ENCODE measurements at regions not wholly inside any gene's neighbourhood (a gene's known extent, or its start where the extent isn't known, plus 50 kb on each side); places are given as distances from the start of the nearest gene placed in this dataset.
A peak's percentile ranks its signal among the peaks of the same experiment; 100 is the strongest.

GRCh38 chr14:30156571-30156970 is 228.9 kb upstream of the PRKD1 start:
- Mint-ChIP-seq H3K4me3 (no peak overlapping the region), H3K27me3 (ENCODE audit: insufficient read depth, low read depth) (no peaks in the 10 kb centered on the region), H3K36me3 (no peaks in the 10 kb centered on the region), H3K9me3 (no peaks in the 10 kb centered on the region), H3K4me1 (peaks cover 2% of the 10 kb centered on the region), H3K27ac (no peak overlapping the region)
- Histone ChIP-seq H3K4me2 (no peak overlapping the region), H3K9ac (no peak overlapping the region), H3K36me3 (no peaks in the 10 kb centered on the region), H3K4me1 (peaks cover 18% of the 10 kb centered on the region), H3K79me2 (ENCODE audit: low read depth) (no peaks in the 10 kb centered on the region), H3K27me3 (no peaks in the 10 kb centered on the region), H3F3A (ENCODE audit: low read depth) (no peaks in the 10 kb centered on the region), H3K4me3 (no peak overlapping the region), H2AFZ (replicated peaks) (peak overlapping the region; percentile 32), H3K27ac (peak overlapping the region; percentile 51), H3K9me3 (ENCODE audit: low read depth) (no peaks in the 10 kb centered on the region), H4K20me1 (ENCODE audit: low read depth) (no peaks in the 10 kb centered on the region)
- DNase-seq (ENCODE audit: low spot score): peak; percentile 3
- TF ChIP-seq EZH2phosphoT487 (IDR thresholded peaks at IDR 0.05): no peak
- no peak for TF ChIP-seq EZH2 (IDR thresholded peaks at IDR 0.05)

DNA sequence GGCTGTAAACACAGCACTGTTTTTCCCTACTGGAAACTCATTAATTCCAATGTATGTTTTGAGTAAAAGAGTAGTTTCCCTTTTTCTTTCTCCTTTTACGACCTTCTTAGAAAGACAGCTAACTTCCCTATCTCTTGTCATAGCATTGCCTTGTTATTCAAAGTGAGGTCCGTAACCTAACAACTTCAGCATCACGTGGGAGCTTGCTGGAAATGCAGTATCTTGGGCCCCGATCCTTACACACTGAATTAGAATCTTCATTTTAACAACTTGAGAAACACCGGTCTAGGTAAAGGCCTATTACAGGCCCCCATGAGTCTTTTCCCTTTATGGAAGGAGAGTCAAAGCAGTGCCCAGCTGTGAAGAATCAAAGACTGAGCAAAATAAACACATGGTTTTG is 230.7 kb upstream of the PRKD1 start:
- Mint-ChIP-seq H3K4me1 (peaks cover 2% of the 10 kb centered on the region), H3K27me3 (ENCODE audit: insufficient read depth, low read depth) (no peaks in the 10 kb centered on the region), H3K36me3 (no peaks in the 10 kb centered on the region), H3K27ac (no peak overlapping the region), H3K4me3 (no peak overlapping the region), H3K9me3 (no peaks in the 10 kb centered on the region)
- peaks cover 18% of the 10 kb centered on the region for H3K4me1 ChIP-seq
- no peaks in the 10 kb centered on the region for H3K79me2 ChIP-seq (ENCODE audit: low read depth)
- H3K36me3 ChIP-seq: no peaks in the 10 kb centered on the region
- H3K27ac ChIP-seq: no peak overlapping the region
- H3K4me3 ChIP-seq: no peak overlapping the region
- H2AFZ ChIP-seq (replicated peaks): peak overlapping the region; percentile 72
- DNase-seq (ENCODE audit: low spot score): no peak
- no peaks in the 10 kb centered on the region for H4K20me1 ChIP-seq (ENCODE audit: low read depth)
- TF ChIP-seq EZH2phosphoT487 (IDR thresholded peaks at IDR 0.05) (no peak), EZH2 (IDR thresholded peaks at IDR 0.05) (no peak)
- TF ChIP-seq, protein P1, sequence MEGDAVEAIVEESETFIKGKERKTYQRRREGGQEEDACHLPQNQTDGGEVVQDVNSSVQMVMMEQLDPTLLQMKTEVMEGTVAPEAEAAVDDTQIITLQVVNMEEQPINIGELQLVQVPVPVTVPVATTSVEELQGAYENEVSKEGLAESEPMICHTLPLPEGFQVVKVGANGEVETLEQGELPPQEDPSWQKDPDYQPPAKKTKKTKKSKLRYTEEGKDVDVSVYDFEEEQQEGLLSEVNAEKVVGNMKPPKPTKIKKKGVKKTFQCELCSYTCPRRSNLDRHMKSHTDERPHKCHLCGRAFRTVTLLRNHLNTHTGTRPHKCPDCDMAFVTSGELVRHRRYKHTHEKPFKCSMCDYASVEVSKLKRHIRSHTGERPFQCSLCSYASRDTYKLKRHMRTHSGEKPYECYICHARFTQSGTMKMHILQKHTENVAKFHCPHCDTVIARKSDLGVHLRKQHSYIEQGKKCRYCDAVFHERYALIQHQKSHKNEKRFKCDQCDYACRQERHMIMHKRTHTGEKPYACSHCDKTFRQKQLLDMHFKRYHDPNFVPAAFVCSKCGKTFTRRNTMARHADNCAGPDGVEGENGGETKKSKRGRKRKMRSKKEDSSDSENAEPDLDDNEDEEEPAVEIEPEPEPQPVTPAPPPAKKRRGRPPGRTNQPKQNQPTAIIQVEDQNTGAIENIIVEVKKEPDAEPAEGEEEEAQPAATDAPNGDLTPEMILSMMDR (IDR thresholded peaks at IDR 0.05): no peak
- no peaks in the 10 kb centered on the region for H3K27me3 ChIP-seq
- no peaks in the 10 kb centered on the region for H3K9me3 ChIP-seq (ENCODE audit: low read depth)
- no peaks in the 10 kb centered on the region for H3F3A ChIP-seq (ENCODE audit: low read depth)
- H3K4me2 ChIP-seq: peak overlapping the region; percentile 18
- no peak overlapping the region for H3K9ac ChIP-seq

DNA sequence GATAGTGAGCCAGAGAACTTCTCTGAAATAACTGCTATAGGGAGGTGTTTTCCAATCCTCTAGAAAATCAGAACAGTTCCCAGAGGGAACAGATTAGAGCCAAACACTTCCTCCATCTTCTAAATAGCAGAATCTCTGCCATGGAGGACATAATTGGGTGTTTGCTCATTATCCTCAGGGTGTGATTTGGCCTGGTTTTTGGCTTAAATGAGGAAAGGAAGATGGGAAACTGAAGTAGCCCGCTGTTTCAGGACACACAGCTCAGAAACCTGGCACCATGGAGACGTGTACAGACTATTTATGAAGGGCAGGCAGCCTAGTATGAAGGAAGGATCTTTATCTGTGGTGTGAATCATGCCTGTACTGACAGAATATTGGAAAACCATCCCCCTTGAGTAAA is 231.7 kb upstream of the PRKD1 start:
- peaks cover 18% of the 10 kb centered on the region for H3K4me1 ChIP-seq
- no peaks in the 10 kb centered on the region for H3F3A ChIP-seq (ENCODE audit: low read depth)
- H3K36me3 ChIP-seq: no peaks in the 10 kb centered on the region
- no peaks in the 10 kb centered on the region for H3K27me3 ChIP-seq
- H3K4me2 ChIP-seq: no peak overlapping the region
- H2AFZ ChIP-seq (replicated peaks): no peak overlapping the region
- Mint-ChIP-seq H3K4me1 (peaks cover 2% of the 10 kb centered on the region), H3K27ac (no peak overlapping the region), H3K36me3 (no peaks in the 10 kb centered on the region), H3K4me3 (no peak overlapping the region), H3K9me3 (no peaks in the 10 kb centered on the region), H3K27me3 (ENCODE audit: insufficient read depth, low read depth) (no peaks in the 10 kb centered on the region)
- H3K4me3 ChIP-seq: no peak overlapping the region
- H3K27ac ChIP-seq: no peak overlapping the region
- H3K9me3 ChIP-seq (ENCODE audit: low read depth): no peaks in the 10 kb centered on the region
- TF ChIP-seq EZH2phosphoT487 (IDR thresholded peaks at IDR 0.05): no peak
- no peak for TF ChIP-seq EZH2 (IDR thresholded peaks at IDR 0.05)
- TF ChIP-seq, protein P1 (IDR thresholded peaks at IDR 0.05): no peak
- H3K9ac ChIP-seq: no peak overlapping the region
- H3K79me2 ChIP-seq (ENCODE audit: low read depth): no peaks in the 10 kb centered on the region
- DNase-seq (ENCODE audit: low spot score): no peak
- H4K20me1 ChIP-seq (ENCODE audit: low read depth): no peaks in the 10 kb centered on the region

DNA sequence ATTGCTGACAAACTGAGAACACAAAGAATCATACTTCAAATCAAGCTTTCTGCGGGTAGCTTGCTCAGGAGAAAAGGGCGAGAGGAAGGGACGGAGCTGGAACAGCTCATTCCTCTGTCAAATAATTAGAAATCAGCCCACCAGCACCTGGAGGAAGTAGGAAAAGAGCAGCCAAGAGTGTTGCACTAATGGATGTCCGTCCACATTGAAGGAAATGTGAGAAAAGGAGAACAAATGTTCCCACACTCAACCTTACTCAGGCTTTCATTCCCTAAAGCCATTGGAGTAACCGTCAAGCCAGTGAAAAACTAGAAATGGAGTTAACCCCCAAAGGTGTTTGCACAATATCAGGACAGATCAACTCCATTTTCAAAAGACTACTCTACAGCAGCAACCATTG is 233.0 kb upstream of the PRKD1 start:
- Histone ChIP-seq H3K27ac (no peak overlapping the region), H3K36me3 (no peaks in the 10 kb centered on the region), H3K27me3 (no peaks in the 10 kb centered on the region), H3F3A (ENCODE audit: low read depth) (no peaks in the 10 kb centered on the region), H3K9me3 (ENCODE audit: low read depth) (no peaks in the 10 kb centered on the region), H3K4me2 (no peak overlapping the region), H3K4me3 (no peak overlapping the region), H3K79me2 (ENCODE audit: low read depth) (no peaks in the 10 kb centered on the region), H3K4me1 (peaks cover 18% of the 10 kb centered on the region), H3K9ac (no peak overlapping the region), H4K20me1 (ENCODE audit: low read depth) (no peaks in the 10 kb centered on the region), H2AFZ (replicated peaks) (peak overlapping the region; percentile 19)
- Mint-ChIP-seq H3K4me1 (peaks cover 2% of the 10 kb centered on the region), H3K27me3 (ENCODE audit: insufficient read depth, low read depth) (peaks cover 2% of the 10 kb centered on the region), H3K4me3 (no peak overlapping the region), H3K9me3 (no peaks in the 10 kb centered on the region), H3K36me3 (no peaks in the 10 kb centered on the region), H3K27ac (no peak overlapping the region)
- DNase-seq (ENCODE audit: low spot score): no peak
- TF ChIP-seq EZH2 (IDR thresholded peaks at IDR 0.05) (no peak), EZH2phosphoT487 (IDR thresholded peaks at IDR 0.05) (no peak)
- TF ChIP-seq, protein P1 (IDR thresholded peaks at IDR 0.05): no peak

Measured in neural progenitor cell (in vitro differentiated cells).